GM21390 (cell line): ENCODE measurements at regions not wholly inside any gene's neighbourhood (a gene's known extent, or its start where the extent isn't known, plus 50 kb on each side); places are given as distances from the start of the nearest gene placed in this dataset.

Experiments
- ATAC-seq: cut with Tn5 transposase; IDR thresholded peaks from one replicate; pipeline ENCODE4 v1.9.1; 2021; ENCODE audit not compliant: unreplicated experiment

DNA sequence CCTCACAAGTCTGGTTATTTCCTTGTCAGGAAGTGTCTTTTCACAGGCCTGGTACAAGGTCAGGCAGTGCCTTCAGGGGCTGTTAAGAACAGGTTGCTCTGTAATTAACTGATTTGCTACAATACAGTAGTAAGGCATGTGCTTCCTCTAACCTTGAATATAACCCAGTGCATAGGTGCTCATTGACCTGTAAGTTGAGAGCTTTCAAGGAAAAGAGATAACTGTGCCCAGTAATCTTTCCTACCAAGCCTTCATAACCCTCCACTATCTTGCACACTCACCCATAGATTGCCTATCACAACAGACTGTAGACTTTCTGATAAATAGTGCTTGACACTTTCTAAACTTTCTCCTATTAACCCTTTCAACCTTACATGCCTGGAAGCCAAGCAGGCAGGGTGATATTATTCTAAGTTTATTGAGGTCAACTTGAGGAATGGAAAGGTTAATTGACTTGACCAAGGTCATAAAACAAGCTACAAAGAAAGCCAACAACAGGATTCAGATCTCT is 148.1 kb downstream of the PPARGC1A start:
- ATAC-seq = no peak

DNA sequence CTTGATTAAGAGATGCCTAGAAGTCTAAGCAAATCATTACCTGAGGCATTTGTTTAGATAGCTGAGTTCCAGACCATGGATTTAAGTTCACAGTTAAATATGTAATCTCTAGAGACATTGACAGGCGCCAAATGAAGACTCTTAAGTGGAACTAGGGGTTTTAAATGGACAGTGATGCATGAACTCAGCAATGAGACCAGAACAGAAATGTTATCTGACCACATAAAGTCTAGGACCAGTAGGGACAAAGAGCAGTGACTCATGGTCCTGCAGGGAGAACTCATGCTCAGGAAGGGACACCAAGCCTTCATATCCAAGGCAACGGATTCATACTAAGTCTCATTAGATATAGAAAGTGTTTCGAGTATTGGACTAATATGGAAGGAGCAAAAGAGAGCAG is 152.3 kb downstream of the PPARGC1A start:
- ATAC-seq = no peak

DNA sequence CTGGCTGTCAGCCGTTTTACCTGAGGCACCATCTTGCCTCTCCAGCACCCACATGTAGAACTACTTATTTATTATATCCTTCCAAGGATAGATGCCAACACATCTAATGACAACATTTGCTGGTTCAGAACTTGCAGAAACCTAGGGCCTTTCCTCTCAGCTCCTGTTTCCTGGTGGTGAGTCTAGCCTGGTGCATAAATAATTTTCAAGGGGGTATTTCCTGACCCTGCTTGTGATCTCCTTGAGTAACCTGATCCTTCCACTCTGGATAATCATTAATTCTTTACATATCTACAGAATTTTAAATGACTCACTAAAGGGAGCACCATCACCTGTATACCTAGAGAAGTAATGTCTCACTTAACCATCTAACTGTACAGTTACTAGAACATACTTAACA is 153.4 kb downstream of the PPARGC1A start:
- ATAC-seq = no peak

DNA sequence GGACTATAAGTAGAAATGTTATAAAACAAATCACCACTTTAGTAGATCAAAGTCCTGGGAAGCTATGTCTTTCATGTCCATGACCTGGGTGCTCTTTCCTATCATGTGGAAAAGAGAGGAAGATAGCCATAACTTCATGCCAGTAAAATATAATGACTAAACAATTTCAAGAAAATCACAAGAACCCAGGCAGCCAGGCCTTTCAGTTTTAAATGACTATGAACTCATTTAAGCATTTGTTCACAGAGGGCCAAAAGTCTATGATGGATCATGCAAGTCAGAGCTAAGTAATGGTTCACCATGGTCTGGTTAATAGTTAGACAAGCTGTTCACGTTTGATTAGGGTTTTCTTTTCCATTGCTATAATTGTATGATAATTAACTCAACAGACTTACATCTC is 155.8 kb downstream of the PPARGC1A start:
- no peak for ATAC-seq

DNA sequence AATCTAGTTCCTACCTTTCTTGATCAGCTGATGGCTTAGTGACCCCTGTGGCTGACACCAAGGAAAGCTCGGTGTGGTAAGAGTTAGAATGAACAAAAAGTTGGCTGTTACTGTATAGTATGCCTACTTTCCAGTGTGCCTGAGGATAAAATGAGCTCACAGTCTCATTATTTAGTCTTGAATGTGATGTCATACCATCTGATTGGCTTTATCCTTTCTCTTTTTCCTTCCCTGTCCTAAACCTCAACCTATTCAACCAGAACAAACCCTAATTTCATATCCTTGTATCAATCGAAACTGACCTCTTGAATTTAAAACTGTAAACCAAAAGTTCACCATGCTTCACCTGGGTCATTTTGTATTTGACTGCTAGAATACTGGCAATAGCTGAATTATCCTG is 156.4 kb downstream of the PPARGC1A start:
- ATAC-seq = no peak

DNA sequence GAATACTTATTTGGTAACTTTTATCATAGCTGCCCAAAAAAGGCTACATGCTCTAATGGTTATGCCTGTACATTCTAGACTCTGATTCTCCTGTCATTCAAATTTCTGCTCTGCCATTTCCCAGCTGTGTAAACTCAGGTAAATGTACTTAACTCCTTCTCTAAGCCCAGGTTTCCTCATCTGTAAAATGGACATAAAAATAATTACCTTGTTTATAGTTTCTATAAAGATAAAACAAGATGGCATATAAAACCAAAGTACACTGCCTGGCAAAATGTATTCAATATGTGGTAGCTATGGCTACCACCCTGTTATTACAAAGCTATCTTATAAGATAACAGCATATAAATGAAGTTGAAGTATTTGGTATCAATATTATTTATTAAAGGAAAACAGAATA is 158.8 kb downstream of the PPARGC1A start:
- ATAC-seq = no peak

DNA sequence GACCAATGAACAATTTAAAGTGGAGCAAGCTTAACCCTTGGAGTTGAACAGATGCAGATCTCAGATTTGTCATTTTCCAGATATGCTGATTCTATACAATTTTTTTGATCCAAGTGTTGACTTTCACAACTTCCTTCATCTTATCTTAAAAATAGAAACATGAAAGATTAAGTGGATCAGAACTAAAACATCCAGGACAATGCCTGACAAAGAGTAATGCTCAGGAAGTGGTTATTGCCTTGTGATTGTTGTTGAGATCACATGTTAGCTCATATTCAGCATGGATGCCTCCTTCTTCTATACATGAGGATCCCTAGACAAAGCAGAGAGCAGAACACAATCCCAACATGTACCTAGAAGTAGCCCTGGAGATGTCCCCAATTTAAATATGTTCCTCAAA is 160.9 kb downstream of the PPARGC1A start:
- ATAC-seq = no peak

DNA sequence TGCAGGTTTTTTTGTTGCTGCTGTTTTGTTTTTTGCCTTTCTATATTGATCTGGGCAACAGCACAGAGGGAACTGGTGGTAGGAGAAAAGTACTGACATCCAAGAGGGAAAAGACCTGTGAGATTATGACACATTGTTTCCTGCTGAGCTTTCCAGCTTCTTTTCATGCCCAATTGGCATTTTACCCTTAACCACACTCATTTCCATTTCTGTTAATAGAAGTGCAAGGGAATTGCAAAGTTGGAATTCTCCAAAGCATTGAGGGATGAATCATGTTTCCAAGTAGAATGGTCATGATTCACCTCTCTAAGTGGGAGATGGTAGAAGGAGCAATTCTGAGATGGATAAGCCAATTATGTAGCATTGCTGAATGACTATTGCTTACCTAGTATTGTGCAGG is 161.5 kb downstream of the PPARGC1A start:
- no peak for ATAC-seq

DNA sequence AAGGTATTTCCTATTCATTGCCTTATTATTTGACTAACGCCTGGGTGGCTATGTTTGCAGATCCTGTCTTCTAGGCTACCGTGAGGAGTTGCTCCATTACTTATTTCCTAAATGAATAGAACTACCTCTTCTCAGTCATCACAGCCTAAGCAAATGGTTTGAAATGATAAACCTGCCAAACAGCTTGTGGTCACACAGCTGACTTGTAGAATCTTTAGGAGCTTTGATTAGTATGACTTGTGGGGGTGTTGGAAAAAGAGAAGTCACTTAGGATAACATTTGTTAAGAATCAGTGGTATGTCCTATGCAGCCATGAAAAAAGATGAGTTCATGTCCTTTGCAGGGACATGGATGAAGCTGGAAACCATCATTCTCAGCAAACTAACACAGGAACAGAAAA is 169.3 kb downstream of the PPARGC1A start:
- no peak for ATAC-seq

DNA sequence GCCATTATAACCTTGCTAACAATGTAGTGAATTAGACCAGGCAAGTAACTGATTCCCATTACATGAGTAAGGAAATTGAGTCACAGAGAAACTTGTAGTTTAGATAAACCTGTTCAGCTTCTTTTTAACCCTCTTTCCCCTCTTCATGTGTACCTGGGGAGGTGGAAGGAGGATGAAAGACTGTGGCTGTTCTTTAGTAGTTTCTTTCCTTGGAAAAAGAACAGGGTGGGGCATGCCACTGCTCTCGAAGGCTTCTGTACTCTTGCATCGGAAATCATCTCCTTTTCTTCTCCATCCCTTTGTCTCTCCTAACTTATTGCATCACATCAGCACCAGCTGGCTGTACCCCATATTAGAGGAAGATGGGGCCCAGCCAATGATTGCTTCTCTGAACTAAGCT is 171.4 kb downstream of the PPARGC1A start:
- ATAC-seq = no peak

DNA sequence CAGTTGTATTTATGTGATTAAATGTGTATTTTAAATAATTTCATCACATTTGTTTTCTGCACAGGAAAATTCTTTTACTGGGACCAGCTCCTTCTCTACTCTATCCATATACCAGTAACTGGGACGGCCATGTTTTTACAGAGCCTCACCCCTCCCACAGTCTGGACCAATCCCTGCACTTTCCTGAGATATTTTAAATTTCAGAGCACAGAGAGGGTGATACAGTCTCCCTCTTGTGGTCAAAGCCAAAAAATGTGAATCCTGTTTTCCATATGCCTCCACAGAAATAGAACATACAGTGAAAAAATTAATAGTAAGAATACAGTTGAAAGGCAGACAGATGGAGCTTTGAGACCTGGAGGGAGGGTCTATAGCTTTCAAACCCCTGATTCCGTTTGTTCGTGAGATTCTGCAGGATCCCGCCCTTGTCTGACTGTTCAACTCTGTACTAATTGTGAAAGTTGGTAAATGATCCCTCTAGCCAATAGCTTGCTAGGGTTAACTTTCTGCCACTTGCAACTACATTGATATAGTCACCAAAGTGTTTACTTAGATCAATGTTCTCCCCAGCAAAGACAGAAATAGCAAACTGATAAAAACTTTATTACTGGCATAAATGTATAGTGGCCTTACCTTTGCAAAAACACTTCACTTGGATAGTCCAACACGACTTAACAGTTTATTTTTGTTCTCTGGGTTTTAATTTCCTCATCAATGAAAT is 172.2 kb downstream of the PPARGC1A start:
- ATAC-seq = no peak

DNA sequence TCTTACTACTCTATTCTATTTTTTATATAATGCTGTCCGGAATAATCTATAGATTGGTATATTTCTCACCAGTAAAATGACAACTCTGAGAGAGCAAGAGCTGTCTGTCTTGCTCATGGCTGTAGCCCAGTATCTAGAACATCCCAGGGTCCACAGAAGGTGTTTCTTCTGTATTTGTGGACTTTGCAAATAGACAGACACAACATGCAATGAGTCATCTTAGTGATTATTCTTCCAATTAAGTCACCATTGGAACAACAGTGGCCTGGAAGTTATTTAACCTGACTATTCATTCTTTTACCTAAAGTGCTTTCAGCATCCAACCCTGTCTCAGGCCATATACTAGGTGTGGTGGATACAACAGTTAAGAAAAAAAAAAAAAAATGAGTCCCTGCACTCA is 179.5 kb downstream of the PPARGC1A start:
- no peak for ATAC-seq

DNA sequence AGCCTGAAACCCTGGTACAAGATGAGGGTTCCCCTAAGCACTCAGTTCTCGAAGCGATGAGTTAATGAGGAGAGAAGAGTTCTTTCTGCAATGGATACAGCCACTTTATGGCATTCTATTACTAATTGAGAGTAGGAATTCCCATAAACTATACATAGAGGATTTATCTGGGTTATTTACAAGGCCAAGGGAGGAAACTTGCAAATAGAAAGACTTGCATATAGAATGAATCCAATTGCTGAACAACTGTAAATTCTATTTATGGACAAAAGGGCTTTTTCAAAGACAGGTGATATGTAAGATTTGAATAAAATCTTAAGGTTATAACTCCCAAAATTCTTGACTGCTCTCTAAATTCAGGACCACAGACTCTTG is 182.2 kb downstream of the PPARGC1A start:
- no peak for ATAC-seq

DNA sequence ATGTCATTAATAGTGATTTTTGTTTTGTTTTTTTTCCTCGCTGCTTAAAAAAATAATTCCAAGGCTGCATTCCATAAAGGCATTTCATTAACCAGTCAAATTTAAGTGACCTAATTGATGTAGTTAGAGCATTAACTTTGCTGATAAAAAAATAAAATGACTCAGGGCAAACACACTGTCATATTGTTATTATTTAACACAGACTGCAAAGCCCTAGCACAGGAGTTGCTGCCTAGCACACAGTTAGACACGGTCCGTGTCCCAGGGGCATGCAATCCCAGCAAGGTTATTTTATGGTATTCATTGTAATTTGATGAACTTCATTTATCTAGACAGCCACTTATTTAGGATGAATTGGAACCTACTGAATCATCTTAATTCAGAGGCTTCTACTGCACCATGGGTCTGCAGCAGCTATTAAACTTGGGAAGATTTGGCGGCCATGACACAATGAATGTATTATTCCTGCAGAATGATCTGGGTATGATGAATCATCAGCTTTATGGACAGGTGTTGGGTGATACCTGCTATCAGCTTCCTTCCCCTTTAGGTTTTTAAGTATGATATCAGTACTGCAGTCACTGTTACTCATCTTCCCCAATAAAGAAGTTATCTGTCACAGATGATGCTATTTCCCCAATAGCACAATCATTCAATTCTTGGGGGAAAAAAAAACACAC is 182.7 kb downstream of the PPARGC1A start:
- no peak for ATAC-seq

DNA sequence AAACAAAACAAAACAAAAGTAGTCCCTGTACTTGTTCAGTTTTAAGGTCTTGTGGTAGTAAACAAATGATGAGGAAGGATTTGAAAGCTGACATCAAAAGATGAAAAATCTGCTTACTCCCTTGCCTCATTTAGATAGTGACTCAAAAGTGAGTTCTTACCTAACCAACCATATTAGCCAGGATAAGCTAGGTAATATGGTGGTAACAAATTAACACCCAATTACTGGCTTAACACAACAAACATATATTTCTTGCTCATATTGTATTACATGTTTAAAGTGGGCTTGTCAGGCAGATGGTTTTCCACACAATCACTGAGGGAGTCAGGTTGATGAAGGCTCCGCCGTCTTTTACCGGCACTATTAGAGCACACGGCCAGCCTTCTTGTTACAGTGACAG is 189.7 kb downstream of the PPARGC1A start:
- ATAC-seq = no peak

DNA sequence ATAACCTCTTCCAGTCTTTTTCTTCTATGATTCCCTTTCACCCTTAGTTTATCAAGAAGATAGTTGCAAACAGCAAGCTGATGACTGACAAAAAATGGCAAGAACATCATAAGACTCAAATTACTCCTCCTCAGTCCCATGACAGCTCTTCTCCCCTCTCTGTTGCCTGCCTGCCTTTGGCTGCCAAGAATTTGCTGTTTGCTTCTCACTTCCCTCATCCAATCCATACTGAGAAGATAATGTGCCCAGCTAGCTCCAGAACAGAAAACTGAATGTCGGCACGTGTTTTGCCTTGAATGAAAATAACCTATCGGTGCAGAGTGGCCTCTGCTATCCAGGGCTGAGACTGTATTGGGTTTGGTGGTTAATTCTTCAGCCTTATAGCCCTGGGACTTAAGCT is 192.1 kb downstream of the PPARGC1A start:
- ATAC-seq = no peak

DNA sequence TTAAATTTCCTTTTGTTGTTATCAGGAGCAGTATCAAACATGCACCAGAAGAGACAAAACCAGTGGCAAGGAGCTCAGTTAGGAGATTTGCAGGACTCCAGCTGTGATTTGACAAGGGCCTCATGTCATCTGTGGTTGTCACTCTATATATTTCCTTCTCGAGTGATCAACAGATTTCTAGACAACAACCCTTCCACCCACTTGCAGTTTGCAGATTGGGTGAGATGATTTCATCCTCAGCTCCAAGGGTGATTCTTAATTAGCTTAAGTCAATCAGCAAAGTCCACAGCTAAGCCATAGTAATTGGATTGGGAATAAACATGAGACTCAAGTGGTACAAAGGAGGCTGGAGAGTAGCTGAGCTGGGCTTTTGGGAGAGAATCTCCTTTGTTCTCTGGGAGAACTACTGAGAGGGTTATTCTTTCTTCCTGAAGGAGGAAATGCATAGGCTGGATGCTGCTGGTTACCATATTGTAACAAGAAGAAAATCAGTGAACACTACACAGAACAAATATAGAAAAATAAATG is 192.8 kb downstream of the PPARGC1A start:
- no peak for ATAC-seq

DNA sequence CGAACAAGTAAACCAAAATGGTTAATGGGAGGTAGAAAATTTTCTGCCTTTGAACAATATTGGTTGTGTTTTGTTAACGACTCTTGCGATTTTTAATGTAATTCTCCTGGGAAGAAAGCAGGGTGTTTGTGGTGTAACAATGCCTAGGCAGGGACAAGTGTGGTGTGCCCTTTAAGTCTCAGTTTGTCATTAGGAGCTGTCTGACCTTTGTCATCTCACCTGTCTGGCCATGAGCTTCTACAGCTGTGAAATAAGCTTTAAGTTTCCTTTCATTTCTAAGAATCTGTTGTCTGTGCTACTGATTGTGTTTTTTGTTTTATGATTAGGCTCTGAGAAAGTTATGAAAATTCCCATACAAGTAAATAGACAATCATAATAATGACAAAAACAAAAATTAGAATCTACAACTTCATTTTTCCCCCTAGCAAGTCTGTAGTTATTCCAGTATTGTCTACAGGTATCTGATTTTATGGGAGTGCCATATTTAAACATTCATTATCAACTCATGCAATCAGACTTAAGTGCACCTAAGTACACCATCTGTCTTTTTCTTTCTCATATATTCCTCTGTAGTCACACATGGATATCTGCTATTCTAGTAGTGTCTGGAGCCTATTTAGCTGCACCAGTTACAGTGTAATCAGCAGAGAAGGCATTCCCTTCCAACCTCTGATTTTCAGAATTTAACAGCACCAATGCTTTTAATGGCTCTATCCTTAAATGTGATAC is 203.5 kb downstream of the PPARGC1A start:
- no peak for ATAC-seq

DNA sequence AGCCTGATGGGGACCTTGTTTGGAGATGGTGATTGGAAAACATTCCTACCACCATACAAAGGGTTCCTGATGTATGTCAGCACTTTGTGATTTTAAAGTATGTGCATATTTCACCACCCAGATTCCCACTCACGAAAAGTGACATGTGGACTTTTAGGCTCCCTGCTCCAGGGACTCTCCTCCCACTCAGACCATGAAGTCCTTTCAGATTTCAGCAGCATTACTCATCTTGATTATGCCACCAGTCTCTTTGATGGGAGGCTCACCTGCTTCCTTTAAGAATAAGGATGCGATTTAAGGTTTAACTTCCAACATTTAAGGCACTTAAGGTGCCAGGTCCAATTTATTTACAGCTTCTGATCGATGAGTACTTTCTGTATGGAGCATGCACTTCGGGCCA is 204.4 kb downstream of the PPARGC1A start:
- ATAC-seq = no peak

DNA sequence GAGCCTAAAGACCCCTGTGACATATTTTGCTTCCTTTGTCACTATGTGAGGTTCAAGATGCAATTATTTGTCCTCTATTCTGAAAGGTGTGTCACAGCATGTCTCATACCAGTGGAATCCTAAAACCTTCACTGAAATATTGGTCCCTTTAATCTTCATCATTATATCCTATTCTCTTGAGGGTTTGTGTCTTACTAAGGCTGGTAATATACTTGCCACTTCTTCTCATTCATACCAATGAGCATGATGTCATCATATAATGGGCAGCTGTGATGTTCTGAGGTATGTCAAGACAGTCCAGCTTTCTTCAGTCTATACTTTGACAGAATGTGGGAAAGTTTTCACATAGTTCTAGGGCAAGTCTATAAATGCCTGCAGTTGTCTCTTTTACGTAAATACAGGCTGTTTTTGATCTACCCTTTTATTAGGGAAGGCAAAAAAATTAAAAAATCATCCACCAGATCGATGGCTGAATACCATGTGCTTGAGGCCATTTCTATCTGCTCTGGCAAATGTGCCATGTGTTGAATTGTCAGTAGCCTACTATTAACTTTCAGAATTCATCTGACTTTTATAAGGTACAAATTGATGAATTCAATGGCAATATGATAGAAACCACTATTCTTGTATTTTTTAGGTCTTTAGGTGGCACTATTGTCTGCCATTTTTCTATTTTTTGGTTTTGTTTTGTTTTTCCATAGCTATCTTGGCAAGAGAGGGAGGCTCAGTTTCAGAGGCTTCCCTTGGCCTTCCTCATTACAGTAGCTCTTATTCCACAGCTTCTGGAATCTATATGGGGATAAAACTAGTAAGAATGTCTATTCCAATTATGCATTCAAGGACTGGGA is 209.0 kb downstream of the PPARGC1A start:
- no peak for ATAC-seq

DNA sequence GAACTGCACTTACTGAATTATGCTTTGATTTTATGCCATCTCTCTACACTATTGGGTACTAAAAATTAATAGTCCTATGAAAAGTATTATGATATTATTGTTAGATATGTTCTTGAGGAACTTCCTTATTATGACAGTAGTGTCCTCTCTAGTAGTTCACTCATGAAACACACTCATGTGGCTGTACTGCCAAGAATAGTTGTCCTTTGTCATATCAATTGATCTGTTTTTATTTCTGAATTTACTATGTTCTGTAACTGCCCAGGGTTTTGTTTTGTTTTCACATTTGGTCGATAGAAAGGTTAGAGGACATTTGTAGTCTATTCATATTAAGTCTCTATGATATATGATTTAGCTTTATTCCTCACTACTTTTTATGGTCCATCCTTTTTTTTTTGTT is 215.2 kb downstream of the PPARGC1A start:
- ATAC-seq = no peak
